ENCODE measurements at regions not wholly inside any gene's neighbourhood (a gene's known extent, or its start where the extent isn't known, plus 50 kb on each side); places are given as distances from the start of the nearest gene placed in this dataset.

DNA sequence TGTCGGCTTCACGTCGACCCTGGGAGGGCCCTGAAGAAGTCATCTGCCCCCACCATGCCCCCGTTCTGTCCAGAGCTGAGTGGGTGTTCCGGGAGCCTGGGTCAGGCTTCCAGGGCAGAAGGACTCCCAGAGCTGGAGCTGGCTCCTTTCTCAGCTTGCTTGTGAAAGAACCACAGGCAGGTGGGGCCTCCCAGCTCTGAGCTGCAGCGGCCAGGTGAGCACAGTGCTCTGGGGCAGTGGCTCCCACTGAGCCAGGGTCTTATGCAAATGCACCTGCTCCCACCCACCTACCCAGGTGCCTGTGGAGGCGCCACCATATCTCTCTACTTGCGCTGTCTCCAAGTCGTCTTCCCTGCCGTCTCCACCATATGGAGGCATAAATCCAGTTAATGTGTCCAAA lies 140.0 kb upstream of the RPL38 start:
- no peak overlapping the region for H3K9ac ChIP-seq (ENCODE audit: insufficient read depth, low read depth, low read length)
- FAIRE-seq, result no peak
- H3K4me1 ChIP-seq (ENCODE audit: insufficient read depth, low read length), result no peaks in the 10 kb centered on the region
- intact Hi-C loops (cut with micrococcal nuclease; ENCODE audit: unreplicated experiment) (no loop called here), in situ Hi-C loops (cut with HindIII; ENCODE audit: extremely low pct_ligation_motif_present, low pct_unique_long_range_greater_than_20kb) (no loop called here)
- H3K4me2 ChIP-seq (ENCODE audit: low read depth, low read length), result no peak overlapping the region
- no peaks in the 10 kb centered on the region for H3K9me3 ChIP-seq (ENCODE audit: low read length)
- no TSS peak for BruUV-seq (replicated peaks)
- 43% methylated on average over 9 of the region's 10 CpGs for WGBS (ENCODE audit: low lambda C conversion rate)
- H3K27ac ChIP-seq (ENCODE audit: extremely low read length, insufficient read depth, low read length), result no peak overlapping the region
- no peak for DNase-seq (ENCODE audit: low spot score)
- ChIA-PET POLR2A (no interaction called here), CTCF (ENCODE audit: low intra/inter-chr PET ratio, low total read pairs) (no interaction called here)
- ATAC-seq, result no peak
- no peaks in the 10 kb centered on the region for H3K79me2 ChIP-seq (ENCODE audit: insufficient read depth, low read length)
- H2AFZ ChIP-seq (ENCODE audit: low read length), result no peak overlapping the region
- H3K27me3 ChIP-seq (ENCODE audit: control insufficient read depth in 1 of 2, insufficient read depth in 2 of 2, low read length in 2 of 2), result peaks cover 0 to 3% of the 10 kb centered on the region in 2 experiments; a peak in 1 of 5 replicates
- no peaks in the 10 kb centered on the region for H4K20me1 ChIP-seq (ENCODE audit: insufficient read depth, low read length)
- H3K36me3 ChIP-seq (replicated peaks in 1 of 2; ENCODE audit: control insufficient read depth in 1 of 2, insufficient read depth in 2 of 2, low read length in 2 of 2), result no peaks in the 10 kb centered on the region
- TF ChIP-seq GATA4 (IDR thresholded peaks at IDR 0.05; ENCODE audit: borderline replicate concordance, low read depth) (no peak), MEIS1 (CRISPR knock-in tag; IDR thresholded peaks at IDR 0.05; ENCODE audit: borderline replicate concordance) (no peak), NFIB (CRISPR knock-in tag; IDR thresholded peaks at IDR 0.05; ENCODE audit: borderline replicate concordance) (no peak), PRPF4 (IDR thresholded peaks at IDR 0.05; ENCODE audit: low read depth, low read length, poor library complexity, severe bottlenecking) (no peak)
- TF ChIP-seq, protein P1, sequence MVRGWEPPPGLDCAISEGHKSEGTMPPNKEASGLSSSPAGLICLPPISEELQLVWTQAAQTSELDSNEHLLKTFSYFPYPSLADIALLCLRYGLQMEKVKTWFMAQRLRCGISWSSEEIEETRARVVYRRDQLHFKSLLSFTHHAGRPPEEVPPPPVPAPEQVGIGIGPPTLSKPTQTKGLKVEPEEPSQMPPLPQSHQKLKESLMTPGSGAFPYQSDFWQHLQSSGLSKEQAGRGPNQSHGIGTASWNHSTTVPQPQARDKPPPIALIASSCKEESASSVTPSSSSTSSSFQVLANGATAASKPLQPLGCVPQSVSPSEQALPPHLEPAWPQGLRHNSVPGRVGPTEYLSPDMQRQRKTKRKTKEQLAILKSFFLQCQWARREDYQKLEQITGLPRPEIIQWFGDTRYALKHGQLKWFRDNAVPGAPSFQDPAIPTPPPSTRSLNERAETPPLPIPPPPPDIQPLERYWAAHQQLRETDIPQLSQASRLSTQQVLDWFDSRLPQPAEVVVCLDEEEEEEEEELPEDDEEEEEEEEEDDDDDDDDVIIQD (CRISPR knock-in tag; IDR thresholded peaks at IDR 0.05; ENCODE audit: low read depth), result no peak
- no peak overlapping the region for H3K4me3 ChIP-seq (replicated peaks in 1 of 3; ENCODE audit: insufficient read depth in 1 of 3, low read depth in 2 of 3, low read length in 3 of 3)

DNA sequence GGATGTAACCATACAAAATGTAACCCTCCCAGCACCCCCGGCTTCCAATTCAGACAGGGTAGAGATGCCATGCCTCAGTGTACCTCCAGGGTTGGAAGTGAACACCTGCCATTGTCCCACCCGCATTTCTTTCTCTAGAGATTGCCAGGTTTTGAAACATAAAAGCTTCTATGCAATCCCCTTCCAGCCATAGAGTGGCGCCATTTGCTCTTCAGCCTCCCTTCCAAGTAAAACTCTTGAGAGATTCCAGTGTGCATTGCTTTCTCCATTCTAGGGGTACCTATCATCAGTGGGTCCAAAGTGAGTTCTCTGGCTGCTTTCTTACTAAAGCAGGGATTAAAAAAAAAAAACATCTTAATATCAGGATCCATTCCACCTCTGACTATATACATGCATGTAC lies 133.1 kb upstream of the RPL38 start:
- Histone ChIP-seq H3K4me1 (ENCODE audit: insufficient read depth, low read length) (no peaks in the 10 kb centered on the region), H3K36me3 (replicated peaks in 1 of 2; ENCODE audit: control insufficient read depth in 1 of 2, insufficient read depth in 2 of 2, low read length in 2 of 2) (no peaks in the 10 kb centered on the region), H3K4me2 (ENCODE audit: low read depth, low read length) (no peak overlapping the region), H2AFZ (ENCODE audit: low read length) (no peak overlapping the region), H3K27me3 (ENCODE audit: control insufficient read depth in 1 of 2, insufficient read depth in 2 of 2, low read length in 2 of 2) (0 out of 5 replicates have a peak, but pooled peaks cover 0 to 3% of the 10 kb centered on the region in 2 experiments), H4K20me1 (ENCODE audit: insufficient read depth, low read length) (no peaks in the 10 kb centered on the region), H3K79me2 (ENCODE audit: insufficient read depth, low read length) (no peaks in the 10 kb centered on the region), H3K4me3 (replicated peaks in 1 of 3; ENCODE audit: insufficient read depth in 1 of 3, low read depth in 2 of 3, low read length in 3 of 3) (no peak overlapping the region), H3K9me3 (ENCODE audit: low read length) (peaks cover 10% of the 10 kb centered on the region; the same call in 1 of the 2 replicates), H3K9ac (ENCODE audit: insufficient read depth, low read depth, low read length) (no peak overlapping the region), H3K27ac (ENCODE audit: extremely low read length, insufficient read depth, low read length) (no peak overlapping the region)
- no peak for TF ChIP-seq ZNF235 (CRISPR knock-in tag; IDR thresholded peaks at IDR 0.05; ENCODE audit: borderline replicate concordance)
- TF ChIP-seq, protein P2, sequence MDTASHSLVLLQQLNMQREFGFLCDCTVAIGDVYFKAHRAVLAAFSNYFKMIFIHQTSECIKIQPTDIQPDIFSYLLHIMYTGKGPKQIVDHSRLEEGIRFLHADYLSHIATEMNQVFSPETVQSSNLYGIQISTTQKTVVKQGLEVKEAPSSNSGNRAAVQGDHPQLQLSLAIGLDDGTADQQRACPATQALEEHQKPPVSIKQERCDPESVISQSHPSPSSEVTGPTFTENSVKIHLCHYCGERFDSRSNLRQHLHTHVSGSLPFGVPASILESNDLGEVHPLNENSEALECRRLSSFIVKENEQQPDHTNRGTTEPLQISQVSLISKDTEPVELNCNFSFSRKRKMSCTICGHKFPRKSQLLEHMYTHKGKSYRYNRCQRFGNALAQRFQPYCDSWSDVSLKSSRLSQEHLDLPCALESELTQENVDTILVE (CRISPR knock-in tag; IDR thresholded peaks at IDR 0.05), result no peak
- no peak for TF ChIP-seq ZNF253 (CRISPR knock-in tag; IDR thresholded peaks at IDR 0.05; ENCODE audit: borderline replicate concordance)
- no peak for TF ChIP-seq SRSF9 (IDR thresholded peaks at IDR 0.05; ENCODE audit: borderline replicate concordance, insufficient read depth, low read depth, low read length, poor library complexity, severe bottlenecking)
- no peak for TF ChIP-seq ZNF547 (CRISPR knock-in tag; IDR thresholded peaks at IDR 0.05)
- TF ChIP-seq MBNL3 (CRISPR knock-in tag; conservative IDR thresholded peaks at IDR 0.05), result no peak
- in situ Hi-C loops (cut with HindIII; ENCODE audit: extremely low pct_ligation_motif_present, low pct_unique_long_range_greater_than_20kb), result no loop called here
- ChIA-PET CTCF (ENCODE audit: low intra/inter-chr PET ratio, low total read pairs) (no interaction called here), POLR2A (no interaction called here)
- WGBS (ENCODE audit: low lambda C conversion rate), result 8% methylated on average over 3 of the region's 3 CpGs
- intact Hi-C loops (cut with micrococcal nuclease; ENCODE audit: unreplicated experiment), result no loop called here
- no TSS peak for BruUV-seq (replicated peaks)
- DNase-seq (ENCODE audit: low spot score) (no peak), ATAC-seq (no peak), FAIRE-seq (no peak)

All from HepG2 (cell line).